SK-N-SH (cell line): ENCODE measurements at regions not wholly inside any gene's neighbourhood (a gene's known extent, or its start where the extent isn't known, plus 50 kb on each side); places are given as distances from the start of the nearest gene placed in this dataset.

Experiments
- CTCF ChIA-PET: fragments of 300-600, 350-600 bp; formaldehyde crosslinking; extraction: SDS; loops from one replicate; lab custom pipeline; 2021; lab: Yijun Ruan, JAX
- POLR2A ChIA-PET: fragments of 350-600 bp; sonication (Branson Sonifier 250); formaldehyde crosslinking; extraction: SDS; loops from one replicate; lab custom pipeline; 2020; ENCODE audit warnings: antibody characterized with exemption, inconsistent platforms; lab: Yijun Ruan, JAX
- DNase-seq: peaks from one replicate; pipeline ENCODE4 v3.0.0; 2012
- H2AFZ ChIP-seq: fragments of 200-600 bp; sonication (generic); 2 replicates; pipeline ENCODE4 v1.8.1; 2016; ENCODE audit warnings: antibody characterized with exemption, mild to moderate bottlenecking, low read depth
- H3F3A ChIP-seq: fragments of 200-600 bp; sonication (generic); replicated peaks from 2 replicates; pipeline ENCODE3; 2016; ENCODE audit warnings: antibody characterized with exemption, mild to moderate bottlenecking; ENCODE audit not compliant: insufficient read depth
- H3K27ac ChIP-seq, 2 experiments: fragments of 200-500 bp in 1 of 2; fragments of 200-600 bp in 1 of 2; sonication (Bioruptor generic) in 1 of 2; sonication (generic), shearing (Covaris generic) in 1 of 2; 2 replicates each; pipeline versions ENCODE4 v1.5.1 to v1.6.1; 2014 to 2016; ENCODE audit warnings: low read depth in 2 of 2, inconsistent platforms in 1 of 2, low read length in 1 of 2, mild to moderate bottlenecking in 1 of 2, mixed read lengths in 1 of 2
- H3K27me3 ChIP-seq: fragments of 200-600 bp; sonication (generic), shearing (Covaris generic); 2 replicates; pipeline ENCODE4 v1.6.1; 2016; ENCODE audit warnings: mixed run types; ENCODE audit not compliant: insufficient read depth
- H3K36me3 ChIP-seq, 2 experiments: fragments of 200-500 bp in 1 of 2; fragments of 200-600 bp in 1 of 2; sonication (Bioruptor generic) in 1 of 2; sonication (generic) in 1 of 2; replicated peaks in 1 of 2; 2 replicates each; pipeline versions ENCODE3 to v1.5.1; 2014 to 2016; ENCODE audit warnings: low read length in 1 of 2, mild to moderate bottlenecking in 1 of 2; ENCODE audit not compliant: insufficient read depth in 2 of 2, control insufficient read depth in 1 of 2
- H3K4me1 ChIP-seq, 2 experiments: fragments of 200-500 bp in 1 of 2; fragments of 200-600 bp in 1 of 2; sonication (Bioruptor generic) in 1 of 2; sonication (generic), shearing (Covaris generic) in 1 of 2; 2 replicates each; pipeline versions ENCODE4 v1.5.1 to v1.6.1; 2014 to 2016; ENCODE audit warnings: low read depth in 1 of 2, low read length in 1 of 2, mixed run types in 1 of 2; ENCODE audit not compliant: insufficient read depth in 2 of 2, control insufficient read depth in 1 of 2
- H3K4me2 ChIP-seq: fragments of 200-600 bp; sonication (generic), shearing (Covaris generic); 2 replicates; pipeline ENCODE4 v1.6.1; 2017; ENCODE audit warnings: mixed run types
- H3K4me3 ChIP-seq, 2 experiments: fragments of 200-500 bp in 1 of 2; fragments of 200-600 bp in 1 of 2; sonication (Bioruptor generic) in 1 of 2; sonication (generic), shearing (Covaris generic) in 1 of 2; 2 replicates each; pipeline versions ENCODE4 v1.5.1 to v1.8.1; 2014 to 2016; ENCODE audit warnings: low read depth in 2 of 2, inconsistent platforms in 1 of 2, low read length in 1 of 2, mild to moderate bottlenecking in 1 of 2, mixed read lengths in 1 of 2, moderate library complexity in 1 of 2
- H3K79me2 ChIP-seq: fragments of 200-600 bp; sonication (generic); 2 replicates; pipeline ENCODE4 v1.8.1; 2017; ENCODE audit warnings: mild to moderate bottlenecking; ENCODE audit not compliant: insufficient read depth
- H3K9ac ChIP-seq: fragments of 200-600 bp; sonication (generic); 2 replicates; pipeline ENCODE4 v1.6.1; 2017; ENCODE audit warnings: mixed run types
- H3K9me2 ChIP-seq: fragments of 200-600 bp; sonication (generic); 2 replicates; pipeline ENCODE4 v1.6.1; 2017; ENCODE audit warnings: mixed run types
- H3K9me3 ChIP-seq: fragments of 200-600 bp; sonication (generic); 2 replicates; pipeline ENCODE4 v1.6.1; 2017; ENCODE audit warnings: mixed run types, mild to moderate bottlenecking, moderate library complexity
- H4K20me1 ChIP-seq: fragments of 200-600 bp; sonication (generic); 2 replicates; pipeline ENCODE4 v1.6.1; 2017; ENCODE audit warnings: mild to moderate bottlenecking, mixed run types; ENCODE audit not compliant: insufficient read depth
- IRF3 ChIP-seq: fragments of 150-350 bp; IDR thresholded peaks from 2 replicates; pipeline ENCODE4 v1.6.1; 2016; ENCODE audit warnings: mild to moderate bottlenecking, low read depth, low read length
- JUND ChIP-seq: IDR thresholded peaks from 2 replicates; pipeline ENCODE4 v1.4.0; 2012
- MEF2A ChIP-seq: IDR thresholded peaks from 2 replicates; pipeline ENCODE4 v1.4.0; 2012; ENCODE audit warnings: low read depth, borderline replicate concordance
- MXI1 ChIP-seq: IDR thresholded peaks from 2 replicates; pipeline ENCODE4 v1.6.1; 2012; ENCODE audit warnings: mild to moderate bottlenecking, low read depth, low read length, improper control_type of control experiment
- NFIC ChIP-seq: IDR thresholded peaks from 2 replicates; pipeline ENCODE4 v1.4.0; 2012; ENCODE audit warnings: borderline replicate concordance
- NRF1 ChIP-seq: IDR thresholded peaks from 2 replicates; pipeline ENCODE4 v1.6.1; 2012; ENCODE audit warnings: low read depth, mild to moderate bottlenecking, low read length
- PBX3 ChIP-seq: IDR thresholded peaks from 2 replicates; pipeline ENCODE4; 2012
- RAD21 ChIP-seq: IDR thresholded peaks from 2 replicates; pipeline ENCODE4 v1.6.1; 2012; ENCODE audit warnings: mild to moderate bottlenecking, low read length
- RCOR1 ChIP-seq: fragments of 150-350 bp; IDR thresholded peaks from 2 replicates; pipeline ENCODE4 v1.6.1; 2017; ENCODE audit warnings: antibody characterized with exemption, low read length
- REST ChIP-seq: IDR thresholded peaks from 2 replicates; pipeline ENCODE4 v1.6.1; 2012; ENCODE audit warnings: mild to moderate bottlenecking, low read depth, low read length, moderate library complexity
- RXRA ChIP-seq: IDR thresholded peaks from 2 replicates; pipeline ENCODE4 v1.4.0; 2012; ENCODE audit warnings: low read depth, mild to moderate bottlenecking, borderline replicate concordance
- TCF12 ChIP-seq: IDR thresholded peaks from 2 replicates; pipeline ENCODE4 v1.4.0; 2012
- TEAD4 ChIP-seq: IDR thresholded peaks from 2 replicates; pipeline ENCODE4 v1.4.0; 2012; ENCODE audit warnings: mild to moderate bottlenecking, borderline replicate concordance; ENCODE audit not compliant: insufficient read depth
- USF1 ChIP-seq: IDR thresholded peaks from 2 replicates; pipeline ENCODE4 v1.4.0; 2012; ENCODE audit warnings: low read depth, borderline replicate concordance
- WGBS: methylation state at CpG from one replicate; pipeline ENCODE4 v1.1.6; 2017; ENCODE audit warnings: low lambda C conversion rate; 5-methylcytosine and 5-hydroxymethylcytosine counted together

- peaks cover 17% of the 10 kb centered on the region for H3F3A ChIP-seq
- POLR2A ChIA-PET: no interaction called here
These were observed 155.9 kb downstream of the DLEU7 start for GRCh38 chr13:50687545-50687944.

GRCh38 chr13:50690006-50690405 lies 153.5 kb downstream of the DLEU7 start:
- ChIA-PET POLR2A (no interaction called here), CTCF (interaction anchor here (0.9 kb wide), 1 partner anchor 51 kb away, joined by 3 read pairs; no protein-coding TSS in a partner anchor)
- H3K36me3 ChIP-seq: no peaks in the 10 kb centered on the region

More at GRCh38 chr13:50687545-50687944, 155.9 kb downstream of the DLEU7 start:
- DNase-seq: no peak
- Histone ChIP-seq H4K20me1 (no peaks in the 10 kb centered on the region), H2AFZ (no peak overlapping the region), H3K79me2 (no peaks in the 10 kb centered on the region), H3K9ac (no peak overlapping the region), H3K27me3 (no peaks in the 10 kb centered on the region), H3K9me3 (no peaks in the 10 kb centered on the region), H3K9me2 (no peaks in the 10 kb centered on the region), H3K4me1 (peaks cover 17 to 18% of the 10 kb centered on the region in 2 experiments), H3K4me2 (no peak overlapping the region), H3K4me3 (no peak overlapping the region), H3K36me3 (no peaks in the 10 kb centered on the region), H3K27ac (no peak overlapping the region)
- WGBS: 90% methylated on average over 4 of the region's 4 CpGs
- CTCF ChIA-PET: no interaction called here
- TF ChIP-seq NRF1 (no peak), MEF2A (no peak)

GRCh38 chr13:50691176-50691680 lies 152.3 kb downstream of the DLEU7 start:
- peak overlapping the region; percentile 14; the same call in 1 of the 2 replicates for H3K4me2 ChIP-seq
- H3K9me3 ChIP-seq: no peaks in the 10 kb centered on the region
- H3K79me2 ChIP-seq: no peaks in the 10 kb centered on the region
- ChIA-PET CTCF (interaction anchor here (1.0 to 1.2 kb wide), 2 partner anchors 33 to 221 kb away, joined by 3 read pairs; no protein-coding TSS in a partner anchor), POLR2A (interaction anchor here (1.0 kb wide), 1 partner anchor 94 kb away, joined by 3 read pairs; no protein-coding TSS in a partner anchor)
- H3K4me3 ChIP-seq: no peak overlapping the region
- no peaks in the 10 kb centered on the region for H3K27me3 ChIP-seq
- no peaks in the 10 kb centered on the region for H4K20me1 ChIP-seq
- WGBS: 42% methylated on average over 3 of the region's 3 CpGs
- H3K4me1 ChIP-seq: peaks cover 18 to 28% of the 10 kb centered on the region in 2 experiments; a peak in 3 of 4 replicates
- H2AFZ ChIP-seq: peak overlapping the region; percentile 27; the same call in 1 of the 2 replicates
- DNase-seq: no peak
- H3K9me2 ChIP-seq: no peaks in the 10 kb centered on the region
- H3K27ac ChIP-seq: peak overlapping the region; percentile 61 to 88
- H3K9ac ChIP-seq: no peak overlapping the region
- H3K36me3 ChIP-seq: no peaks in the 10 kb centered on the region
- peaks cover 17% of the 10 kb centered on the region for H3F3A ChIP-seq
- TF ChIP-seq RAD21 (no peak), NRF1 (no peak), USF1 (no peak), TCF12 (no peak), JUND (no peak), RCOR1 (no peak), REST (no peak), PBX3 (no peak; the same call in 1 of the 2 replicates), MEF2A (no peak), IRF3 (no peak), TEAD4 (no peak), RXRA (no peak), NFIC (no peak)

More at GRCh38 chr13:50690006-50690405, 153.5 kb downstream of the DLEU7 start:
- Histone ChIP-seq H3K27me3 (no peaks in the 10 kb centered on the region), H3K27ac (peak overlapping the region in 1 of 2 experiments; percentile 88; a peak in 1 of 4 replicates), H3K4me1 (peaks cover 26 to 34% of the 10 kb centered on the region in 2 experiments), H2AFZ (no peak overlapping the region), H3K4me2 (no peak overlapping the region), H3K4me3 (no peak overlapping the region), H3K79me2 (no peaks in the 10 kb centered on the region), H3K9ac (no peak overlapping the region), H3F3A (peaks cover 17% of the 10 kb centered on the region), H3K9me3 (no peaks in the 10 kb centered on the region), H4K20me1 (no peaks in the 10 kb centered on the region), H3K9me2 (no peaks in the 10 kb centered on the region)
- TF ChIP-seq MXI1 (no peak), RAD21 (no peak), TCF12 (no peak)
- no peak for DNase-seq
